Fibroblast of skin of right biceps (primary cell): ENCODE measurements at regions not wholly inside any gene's neighbourhood (a gene's known extent, or its start where the extent isn't known, plus 50 kb on each side); places are given as distances from the start of the nearest gene placed in this dataset.
"Not testable (repeated sequence)": the region's sequence is repeated elsewhere in the genome, so short reads cannot be mapped to it uniquely, and the experiment has no call there.

Experiments used
- DNase-seq: peaks from one replicate; pipeline ENCODE4 v3.0.0-alpha.2; 2013

DNA sequence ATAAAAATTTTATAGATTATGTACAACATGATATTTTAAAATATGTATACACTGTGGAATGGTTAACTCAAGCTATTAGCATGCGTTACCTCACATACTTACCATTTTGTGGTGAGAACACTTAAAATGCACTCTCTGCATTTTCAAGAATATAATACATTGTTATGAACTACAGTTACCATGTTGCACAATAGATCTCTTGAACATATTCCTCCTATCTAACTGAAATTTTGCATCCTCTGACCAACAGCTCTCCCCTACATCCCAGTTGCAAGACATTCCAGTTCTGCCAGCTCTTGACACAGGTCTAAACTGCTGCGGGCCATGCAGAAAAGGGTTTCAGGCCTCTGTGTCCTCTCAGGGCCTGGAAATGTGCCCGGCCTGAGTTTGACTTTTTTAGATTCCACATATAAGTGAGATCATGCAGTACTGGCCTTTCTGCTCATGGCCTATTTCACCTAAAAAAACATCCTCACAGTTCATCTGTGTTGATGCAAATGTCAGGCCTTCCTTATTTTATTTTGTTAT, 113.7 kb downstream of the CDCA7 start:
- DNase-seq = no peak

- no peak for DNase-seq
Measured at GRCh38 chr2:173472112-173472511, 117.4 kb downstream of the CDCA7 start.

- no peak for DNase-seq
Measured at GRCh38 chr2:173483137-173483536, 128.5 kb downstream of the CDCA7 start.

DNA sequence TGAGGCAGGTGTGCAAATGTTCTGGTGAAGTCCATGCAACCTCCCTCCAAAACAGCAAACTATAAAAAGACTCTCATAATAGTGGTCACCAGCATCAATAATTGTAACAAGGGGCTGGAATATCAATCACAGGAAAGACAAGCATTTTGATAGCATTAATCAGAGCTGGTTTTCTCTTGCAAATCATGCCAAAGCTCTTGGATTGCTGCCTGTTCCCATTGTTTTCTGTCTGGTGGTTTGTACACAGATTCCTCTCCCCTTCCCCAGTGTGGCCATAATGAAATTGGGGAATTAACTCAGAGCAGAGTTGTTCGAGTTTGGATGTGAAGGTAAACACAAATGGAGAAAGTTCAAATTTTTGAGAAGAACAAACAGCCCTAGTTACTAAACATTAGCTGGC, 134.2 kb downstream of the CDCA7 start:
- no peak for DNase-seq

GRCh38 chr2:173491418-173491817, 136.7 kb downstream of the CDCA7 start:
- no peak for DNase-seq

DNA sequence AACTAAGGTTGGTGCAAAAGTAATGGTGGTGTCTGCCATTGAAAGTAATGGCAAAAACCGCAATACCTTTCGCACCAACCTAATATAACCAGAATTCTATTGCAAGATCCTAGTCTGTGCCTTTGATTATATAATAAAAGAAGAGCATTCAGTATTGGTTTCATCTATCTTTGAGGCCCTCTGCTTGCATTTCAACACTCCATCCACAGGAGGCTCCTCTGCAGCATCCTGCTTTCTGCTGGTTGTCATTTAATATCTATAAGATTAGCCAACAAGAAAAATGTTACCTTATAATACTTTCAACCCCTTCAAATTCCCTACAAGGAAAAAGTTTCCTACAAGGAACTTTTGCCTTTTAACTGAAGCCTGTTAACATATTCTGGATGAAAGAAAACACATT, 139.2 kb downstream of the CDCA7 start:
- no peak for DNase-seq

- peak; percentile 78 for DNase-seq
Measured at GRCh38 chr2:173496746-173497145, 142.1 kb downstream of the CDCA7 start.

- no peak for DNase-seq
Measured at GRCh38 chr2:173500953-173501352, 146.3 kb downstream of the CDCA7 start.

DNA sequence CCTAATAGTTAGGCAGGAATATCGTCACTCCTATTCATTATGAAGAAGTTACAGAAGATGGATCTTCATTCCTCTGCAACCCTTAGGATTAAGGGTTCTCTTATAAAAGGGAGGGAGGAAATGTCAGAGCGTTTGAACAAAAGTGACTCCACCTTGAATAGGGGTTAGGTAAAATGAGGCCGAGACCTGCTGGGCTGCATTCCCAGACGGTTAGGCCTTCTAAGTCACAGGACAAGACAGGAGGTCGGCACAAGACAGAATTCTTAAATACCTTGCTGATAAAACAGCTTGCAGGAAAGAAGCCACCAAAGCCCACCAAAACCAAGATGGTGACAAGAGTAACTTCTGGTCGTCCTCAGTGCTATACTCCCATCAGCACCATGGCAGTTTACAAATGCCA, 147.6 kb downstream of the CDCA7 start:
- DNase-seq = no peak

DNA sequence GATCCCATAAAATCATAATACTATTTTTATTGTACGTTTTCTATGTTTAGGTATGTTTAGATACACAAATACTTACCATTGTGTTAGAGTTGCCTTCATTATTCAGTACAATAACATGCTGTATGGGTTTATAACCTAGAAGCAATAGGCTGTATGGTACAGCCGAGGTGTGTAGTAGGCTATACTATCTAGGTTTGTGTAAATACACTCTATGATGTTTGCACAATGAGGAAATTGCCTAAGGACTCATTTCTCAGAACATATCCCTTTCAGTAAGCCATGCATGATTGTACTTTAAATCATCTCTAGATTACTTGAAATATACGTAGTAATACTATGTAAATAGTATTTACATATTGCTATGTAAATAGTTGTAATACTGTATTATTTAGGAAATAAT, 156.7 kb downstream of the CDCA7 start:
- DNase-seq = no peak

DNA sequence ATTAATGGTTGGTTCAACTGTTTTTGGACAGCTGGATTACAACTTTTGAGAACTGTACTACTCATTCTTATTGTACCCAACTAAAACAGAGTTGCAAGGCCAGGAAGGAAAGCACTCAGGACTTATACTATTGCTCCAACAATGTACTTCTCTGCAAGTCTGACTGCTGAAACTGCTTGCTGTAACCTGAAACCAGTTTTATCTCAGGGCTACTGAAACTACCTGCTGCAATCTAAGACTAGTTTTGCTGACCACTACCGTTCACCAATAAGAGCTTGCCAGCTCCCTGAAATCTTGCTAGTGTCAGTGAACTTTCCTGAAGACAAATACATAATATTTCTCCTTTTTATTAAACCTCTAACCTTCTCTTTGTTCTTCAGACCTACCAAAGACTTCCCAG, 157.3 kb downstream of the CDCA7 start:
- no peak for DNase-seq

- DNase-seq = no peak
Measured at GRCh38 chr2:173513107-173513727, 158.5 kb downstream of the CDCA7 start.

DNA sequence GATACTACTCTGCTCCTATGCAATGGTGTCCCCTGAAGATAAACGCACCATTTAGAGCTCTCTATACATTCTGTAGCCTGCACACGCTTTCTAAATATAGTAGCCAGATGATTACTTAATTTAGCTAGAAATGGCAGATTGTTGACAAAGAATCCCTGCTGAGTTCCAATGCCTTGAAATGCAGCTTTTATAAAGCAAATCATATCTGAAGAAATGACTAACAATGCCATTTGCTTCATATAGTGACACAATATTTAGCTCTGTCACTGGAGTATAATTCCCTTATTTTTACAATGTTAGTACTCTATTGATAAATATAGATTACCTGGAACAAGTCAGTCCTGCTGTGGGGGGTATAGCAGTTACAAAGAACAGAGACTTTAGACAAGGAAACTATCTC, 166.2 kb downstream of the CDCA7 start:
- DNase-seq = no peak

DNA sequence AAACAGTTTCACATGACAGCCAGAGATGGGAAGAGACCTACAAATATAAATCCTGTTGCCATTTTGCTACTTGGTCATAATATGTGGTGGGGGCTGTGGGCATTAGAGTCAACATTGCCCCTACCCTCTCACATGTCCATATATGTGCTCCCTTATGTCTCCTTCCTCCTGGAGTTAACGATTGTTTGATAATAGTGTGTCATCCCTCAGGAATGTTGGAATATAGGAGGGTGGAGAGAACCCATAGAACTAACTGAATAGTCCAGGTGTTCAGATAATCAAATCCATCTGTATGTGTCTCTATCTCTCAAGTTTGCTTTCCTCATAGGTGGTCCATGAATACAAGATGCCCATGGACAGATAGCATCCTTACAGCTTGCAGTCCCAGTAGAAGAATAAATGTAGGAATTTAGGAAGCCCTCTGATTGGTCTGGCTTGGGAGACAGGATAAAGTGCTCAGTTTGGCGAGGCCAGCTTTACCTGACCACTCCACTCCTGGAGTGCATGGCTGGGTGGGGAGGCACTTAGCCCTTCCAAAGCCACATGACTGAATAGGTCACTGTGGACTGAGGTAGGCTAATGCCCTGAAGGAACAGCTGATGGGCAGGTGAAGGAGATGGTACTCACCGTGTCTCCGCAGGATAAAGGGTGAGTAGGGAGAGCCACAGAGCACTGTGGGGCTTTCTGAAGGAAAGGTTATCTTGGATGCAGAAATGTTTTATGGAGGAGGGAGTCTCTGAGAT, 166.9 kb downstream of the CDCA7 start:
- DNase-seq = peak; percentile 7

DNA sequence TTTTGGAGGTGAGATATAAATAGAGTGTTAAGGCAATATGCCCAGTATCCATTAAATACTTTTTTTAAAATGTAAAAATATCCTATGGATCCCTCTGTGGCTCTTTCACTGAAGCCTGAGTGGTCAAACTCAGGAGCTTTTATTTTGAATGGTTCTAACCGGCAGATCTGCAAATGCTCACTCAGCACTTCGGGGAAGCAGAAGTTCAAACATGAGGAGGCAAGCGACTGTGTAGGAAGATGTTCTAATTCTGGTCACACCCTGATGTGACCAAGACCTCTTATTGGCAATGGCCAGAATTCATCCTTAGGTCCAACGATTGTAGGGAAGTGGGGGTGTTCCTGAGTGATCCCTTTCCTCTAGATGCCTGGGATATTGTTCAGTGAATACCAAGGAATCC, 168.8 kb downstream of the CDCA7 start:
- DNase-seq = no peak

DNA sequence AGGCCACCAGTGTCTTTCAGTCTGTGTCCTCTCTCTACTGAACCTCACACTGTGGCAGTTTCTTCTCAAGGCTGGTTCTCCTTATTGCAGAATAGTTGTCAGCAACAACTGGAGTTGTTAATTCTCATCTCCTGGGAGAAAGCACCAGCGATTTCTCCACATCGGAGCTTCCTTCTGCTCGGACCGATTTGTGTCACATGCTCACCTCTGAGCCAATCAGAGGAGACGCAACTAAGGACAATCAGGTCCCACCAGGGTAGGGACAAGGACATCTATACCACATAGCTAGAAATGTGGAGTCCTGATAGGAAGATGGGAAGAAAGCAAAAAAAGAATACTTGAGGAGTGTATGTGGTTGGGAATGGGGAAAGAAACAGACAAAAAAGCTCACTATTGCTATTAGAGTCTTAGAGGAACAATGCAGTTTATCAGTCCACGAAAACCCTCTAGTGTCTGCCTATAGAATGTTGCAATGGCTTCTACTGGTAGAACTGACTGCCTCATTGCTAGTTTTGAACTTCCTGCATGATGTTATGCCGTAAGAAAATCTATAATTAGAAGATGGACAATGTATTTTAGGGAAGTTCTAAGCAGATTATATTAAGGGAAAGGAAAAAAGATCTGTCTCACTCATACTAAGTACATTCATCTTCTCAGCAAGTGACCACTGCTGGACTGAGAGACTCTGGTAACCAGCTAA, 169.7 kb downstream of the CDCA7 start:
- DNase-seq = no peak

- DNase-seq = not testable (repeated sequence)
Measured at GRCh38 chr2:173532732-173533531, 178.3 kb downstream of the CDCA7 start.

GRCh38 chr2:173537694-173538093, 183.0 kb downstream of the CDCA7 start:
- no peak for DNase-seq

DNA sequence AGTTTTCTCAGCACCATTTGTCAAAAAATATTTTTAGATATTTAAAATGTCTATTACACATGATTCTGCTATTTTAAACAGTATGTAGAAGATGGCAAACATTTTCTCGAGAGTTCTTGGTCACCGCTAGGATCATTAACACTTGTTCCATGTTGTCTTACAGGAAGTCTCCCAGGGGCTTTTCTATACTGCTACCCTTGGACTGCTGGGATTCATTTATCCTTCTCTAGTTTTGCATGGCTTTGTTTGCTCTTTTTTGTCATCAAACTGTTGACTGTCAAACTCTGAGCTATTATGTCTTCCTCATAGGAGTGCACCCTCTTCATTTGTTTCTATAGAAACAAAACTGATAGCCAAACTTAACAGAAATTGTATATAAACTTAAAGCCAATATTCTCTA, 184.9 kb downstream of the CDCA7 start:
- no peak for DNase-seq

GRCh38 chr2:173544641-173545363, 190.1 kb downstream of the CDCA7 start:
- DNase-seq = no peak

GRCh38 chr2:173545364-173545763, 190.7 kb downstream of the CDCA7 start:
- DNase-seq = peak; percentile 56

DNA sequence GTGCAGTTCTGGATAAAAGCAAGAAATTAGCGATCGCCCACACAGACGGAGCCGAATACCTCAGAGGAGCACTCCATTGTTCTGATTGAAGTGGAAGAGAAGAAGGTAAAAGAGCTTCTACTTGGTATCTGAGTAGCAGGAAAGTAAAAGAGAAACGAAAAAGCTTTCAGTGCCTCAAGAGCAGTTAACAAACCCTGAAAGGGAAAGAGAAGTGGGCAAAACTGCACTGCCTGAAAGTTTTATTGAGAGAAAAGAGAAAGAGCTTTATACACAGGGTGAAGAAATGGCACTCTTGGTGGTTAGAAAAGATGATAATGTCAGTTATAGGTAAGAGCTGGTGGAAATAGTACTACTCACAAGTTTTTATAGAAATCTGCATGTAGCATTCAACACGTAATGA, 192.8 kb downstream of the CDCA7 start:
- no peak for DNase-seq
